ENCODE measurements at regions not wholly inside any gene's neighbourhood (a gene's known extent, or its start where the extent isn't known, plus 50 kb on each side); places are given as distances from the start of the nearest gene placed in this dataset.
"Not testable (repeated sequence)": the region's sequence is repeated elsewhere in the genome, so short reads cannot be mapped to it uniquely, and the experiment has no call there.

- DNase-seq: no peak
Measured at GRCh38 chr9:38342532-38342931, 50.0 kb upstream of the ALDH1B1 start.

DNA sequence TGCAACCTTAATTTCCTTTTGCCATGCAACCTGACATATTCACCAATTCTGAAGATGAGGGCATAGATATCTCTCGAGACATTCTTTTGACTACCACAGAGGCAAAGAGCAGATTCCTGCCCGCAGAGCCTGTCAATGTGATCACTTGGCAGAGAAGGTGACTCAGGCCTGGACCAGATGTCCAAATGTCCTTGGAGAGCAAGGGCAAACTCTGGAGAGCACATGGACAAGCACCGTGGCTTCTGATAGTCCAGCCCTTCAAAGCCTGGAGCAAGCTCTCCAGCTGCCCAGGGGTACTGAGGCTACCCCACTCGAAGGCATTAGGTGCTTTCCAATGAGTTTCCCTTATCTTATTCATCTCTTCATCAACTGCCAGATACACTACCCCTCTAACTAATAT lies 50.4 kb upstream of the ALDH1B1 start:
- no peak for DNase-seq

- DNase-seq: no peak
Measured at GRCh38 chr9:38339496-38339895, 53.0 kb upstream of the ALDH1B1 start.

DNA sequence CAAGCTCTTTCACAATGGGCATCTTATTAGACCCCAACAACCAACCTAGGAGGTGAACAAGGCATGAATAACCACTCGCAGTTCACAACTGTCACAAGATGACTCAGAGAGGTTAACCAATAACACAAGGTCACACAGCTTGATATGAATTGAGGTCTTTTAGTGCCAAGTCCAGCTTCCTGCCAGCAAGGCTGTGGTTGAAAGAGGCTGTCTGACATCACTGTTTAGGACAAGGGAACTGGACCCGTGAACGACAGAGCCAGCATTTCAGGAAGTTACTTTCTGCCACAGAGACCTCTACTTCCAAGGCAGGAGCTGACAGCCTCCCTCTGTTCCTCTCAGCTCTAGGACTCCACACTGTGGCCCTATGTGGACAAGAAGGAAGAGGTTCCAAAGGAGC lies 53.4 kb upstream of the ALDH1B1 start:
- no peak for DNase-seq

DNA sequence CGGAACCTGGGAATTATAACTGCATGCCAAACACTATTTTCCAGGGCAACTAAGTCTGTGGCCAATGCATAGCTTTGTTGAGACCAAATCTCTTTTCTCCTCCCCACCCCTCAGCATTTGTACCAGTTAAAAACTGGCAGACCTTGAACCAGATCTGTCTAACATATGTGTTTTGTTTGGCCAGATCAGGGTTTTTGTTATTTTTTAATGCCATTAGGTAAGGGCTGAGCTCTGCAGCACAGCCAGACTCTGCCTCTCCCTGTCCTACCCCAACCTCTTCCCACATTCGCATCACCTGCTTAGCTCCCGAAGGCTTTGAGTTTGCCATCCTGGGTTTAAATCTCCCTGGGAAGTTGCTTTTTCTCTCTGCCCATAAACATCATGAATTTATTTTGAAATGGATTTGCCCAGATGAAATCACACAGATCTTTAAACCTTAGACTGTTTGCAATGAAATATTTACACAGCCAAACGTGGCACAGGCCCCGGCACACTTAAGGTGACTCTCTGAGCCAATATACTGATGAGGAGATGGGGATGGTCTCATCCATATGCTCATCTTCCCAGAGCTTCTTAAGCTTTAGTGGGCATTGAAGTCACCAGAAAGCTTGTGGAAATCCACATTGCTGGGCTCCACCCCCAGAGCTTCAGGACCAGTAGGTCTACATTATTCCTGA lies 54.0 kb upstream of the ALDH1B1 start:
- DNase-seq: no peak

GRCh38 chr9:38337706-38338264 lies 54.7 kb upstream of the ALDH1B1 start:
- no peak for DNase-seq

DNA sequence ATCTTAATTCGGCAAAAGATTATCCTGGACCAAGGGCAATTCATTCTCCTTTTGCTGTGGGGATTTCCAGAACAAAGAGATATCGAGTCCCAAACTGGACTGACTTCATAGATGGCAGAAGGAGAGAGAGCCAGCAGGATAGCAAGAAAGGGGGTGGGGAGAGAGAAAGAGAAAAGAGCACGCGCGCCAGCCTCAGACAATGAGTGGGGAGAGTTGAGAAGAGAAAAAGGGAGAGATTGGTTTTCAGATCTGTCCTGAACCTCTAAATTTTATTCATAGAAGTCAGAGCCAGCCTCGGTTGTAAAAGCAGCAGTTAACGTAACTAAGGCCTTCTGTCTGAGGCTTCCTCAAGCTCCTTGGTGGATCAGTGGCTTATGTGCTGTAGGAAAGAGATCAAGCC lies 55.3 kb upstream of the ALDH1B1 start:
- DNase-seq: no peak

DNA sequence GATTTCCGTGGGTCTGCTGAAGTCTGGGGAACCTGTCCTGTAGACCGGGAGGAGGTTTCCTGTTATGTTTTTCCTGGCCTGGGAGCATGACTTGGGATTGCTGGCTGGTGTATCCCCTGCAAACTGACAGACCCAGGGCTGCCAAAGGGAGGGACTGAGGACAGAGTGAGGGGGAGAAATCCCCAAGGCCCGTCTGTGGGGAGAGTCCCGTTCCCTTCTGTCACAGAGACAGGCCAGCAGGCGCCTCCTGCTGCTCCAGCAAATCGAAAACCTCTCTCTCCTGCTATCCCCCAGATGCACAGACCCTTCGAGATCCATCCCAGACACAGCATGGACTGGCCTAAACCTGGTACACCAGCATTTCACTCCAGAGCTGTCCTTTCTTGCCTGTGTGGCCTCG lies 56.2 kb upstream of the ALDH1B1 start:
- DNase-seq: no peak

DNA sequence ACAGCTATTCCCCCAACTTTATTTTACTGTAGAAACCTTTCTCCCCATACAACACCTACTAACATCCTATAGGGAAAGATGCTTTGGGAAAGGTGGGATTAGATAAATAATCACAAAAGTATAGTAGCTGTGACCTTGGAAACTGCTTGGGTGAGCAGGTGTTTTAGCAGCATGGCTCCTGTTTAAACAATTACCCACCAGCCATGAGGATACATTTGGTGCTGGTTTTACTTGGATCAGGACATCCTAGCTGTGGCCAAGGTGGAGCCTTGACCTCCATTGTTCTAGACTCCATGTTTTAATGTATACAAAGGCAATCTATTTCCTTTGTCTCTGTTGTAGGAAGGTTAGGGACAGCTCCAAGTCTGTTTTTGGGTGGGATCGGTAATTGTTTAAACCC lies 56.8 kb upstream of the ALDH1B1 start:
- DNase-seq: no peak

GRCh38 chr9:38334234-38334633 lies 58.3 kb upstream of the ALDH1B1 start:
- no peak for DNase-seq

DNA sequence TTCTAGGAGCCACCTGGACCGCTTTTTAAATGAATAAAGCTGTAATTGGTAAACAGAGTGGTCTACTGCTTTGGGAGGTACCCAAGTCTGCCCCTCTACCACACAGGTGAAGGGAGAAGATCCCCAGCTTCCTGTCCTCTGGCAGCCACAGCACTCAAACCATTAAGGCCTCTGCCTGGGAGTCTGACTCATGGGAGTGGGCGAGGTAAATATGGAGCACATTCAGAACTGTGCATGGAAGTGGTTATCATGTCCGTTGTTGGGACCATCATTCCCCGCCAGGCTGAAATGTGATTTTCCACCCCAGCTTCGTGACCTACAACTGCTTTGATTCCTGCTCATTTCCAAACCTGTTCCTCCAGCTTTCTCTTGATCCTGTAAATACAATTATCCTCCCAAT lies 59.5 kb upstream of the ALDH1B1 start:
- no peak for DNase-seq

- no peak for DNase-seq
Measured at GRCh38 chr9:38332625-38333024, 59.9 kb upstream of the ALDH1B1 start.

DNA sequence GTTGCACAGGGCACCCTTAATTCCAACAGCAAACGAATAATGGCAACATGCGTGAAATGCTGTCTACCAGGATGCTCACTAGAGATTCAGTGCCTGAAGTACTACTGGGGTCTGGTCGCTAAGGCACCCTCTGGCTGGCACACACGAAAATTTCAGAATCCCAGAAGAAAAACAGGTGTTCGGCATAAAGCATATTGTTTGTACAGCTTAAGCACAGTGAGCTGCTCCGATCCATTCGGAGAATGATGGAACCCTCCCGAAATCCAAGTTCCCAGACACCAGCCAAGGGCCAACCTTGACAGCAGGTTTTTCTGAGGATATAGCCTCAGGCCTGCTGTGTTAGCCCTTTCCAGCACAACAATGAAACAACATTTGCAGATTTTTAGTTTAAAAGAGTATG lies 61.4 kb upstream of the ALDH1B1 start:
- DNase-seq: no peak

- no peak for DNase-seq
Measured at GRCh38 chr9:38329968-38330367, 62.5 kb upstream of the ALDH1B1 start.

DNA sequence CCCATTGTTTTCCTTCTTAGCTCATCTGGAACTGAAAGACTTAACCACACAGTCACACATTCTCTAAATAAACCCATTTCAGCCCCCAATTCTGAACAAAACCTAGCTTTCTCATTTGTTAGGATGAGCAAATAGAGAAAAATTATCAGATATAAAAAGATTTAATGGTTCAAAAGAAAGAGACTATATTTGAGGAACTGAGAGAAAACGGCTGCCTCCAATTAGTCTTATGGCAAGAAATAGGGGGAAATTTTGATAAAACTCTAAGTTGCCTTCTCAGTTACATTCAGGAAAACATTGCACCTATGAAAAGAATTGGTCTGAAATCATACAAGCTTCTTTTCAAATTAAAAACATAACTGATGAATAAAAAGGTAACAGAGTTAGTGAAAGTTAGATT lies 63.7 kb upstream of the ALDH1B1 start:
- no peak for DNase-seq

- DNase-seq: no peak
Measured at GRCh38 chr9:38326122-38326521, 66.4 kb upstream of the ALDH1B1 start.

- not testable (repeated sequence) for DNase-seq
Measured at GRCh38 chr9:38324213-38324612, 68.3 kb upstream of the ALDH1B1 start.

DNA sequence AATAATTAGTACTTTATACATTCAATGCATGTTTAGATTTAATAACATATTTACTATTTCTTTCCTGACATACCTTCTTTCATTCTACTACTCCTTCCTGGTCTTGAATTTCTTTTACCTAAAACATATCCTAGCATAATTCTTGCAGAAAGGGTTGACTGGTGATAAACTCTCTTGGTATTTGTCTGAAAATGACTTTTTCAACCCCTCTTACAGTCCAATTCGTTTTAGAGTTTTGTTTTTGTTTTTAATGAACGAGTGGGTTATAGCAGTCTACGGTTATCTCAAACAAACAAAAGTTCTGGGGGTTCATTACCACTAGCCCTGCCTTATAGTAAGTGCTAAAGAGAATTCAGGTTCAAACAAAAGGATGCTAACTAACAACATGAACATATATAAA lies 69.6 kb upstream of the ALDH1B1 start:
- no peak for DNase-seq

GRCh38 chr9:38319496-38320173 lies 72.9 kb upstream of the ALDH1B1 start:
- no peak for DNase-seq

DNA sequence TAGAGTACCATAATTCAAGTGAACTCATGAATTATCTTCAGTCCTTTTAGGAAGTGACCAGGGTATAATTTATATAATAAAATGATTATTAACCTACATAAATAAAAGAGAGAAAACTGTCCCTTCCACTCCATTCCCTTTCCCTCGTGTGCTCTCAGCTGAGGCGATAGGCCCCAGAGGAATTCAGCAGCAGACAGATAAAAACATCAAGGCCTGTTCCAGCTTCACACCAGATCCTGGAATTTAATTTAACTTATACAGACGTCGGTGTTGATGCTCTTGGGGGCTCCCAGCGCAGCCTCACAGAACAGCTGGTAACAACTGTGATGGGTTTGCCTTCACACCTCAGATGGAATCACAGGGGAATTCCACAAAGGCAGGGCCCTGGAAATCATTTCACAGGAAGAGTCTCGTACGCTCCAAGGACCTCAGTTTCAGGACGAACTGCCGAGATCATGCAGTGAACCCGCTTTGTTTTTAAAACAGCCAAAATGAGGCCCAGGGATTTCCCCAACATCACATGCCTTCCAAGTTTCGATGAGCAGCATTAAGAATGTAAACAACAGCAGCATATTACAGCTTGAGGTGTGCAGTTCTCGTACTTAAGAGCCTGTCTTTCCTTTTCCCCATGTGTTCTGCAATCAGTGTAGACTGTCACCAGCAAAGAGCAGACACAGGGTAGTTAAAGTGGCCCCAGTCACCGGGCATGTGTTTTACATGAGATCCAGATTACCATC lies 73.6 kb upstream of the ALDH1B1 start:
- no peak for DNase-seq

GRCh38 chr9:38316166-38316780 lies 76.2 kb upstream of the ALDH1B1 start:
- DNase-seq: no peak

DNA sequence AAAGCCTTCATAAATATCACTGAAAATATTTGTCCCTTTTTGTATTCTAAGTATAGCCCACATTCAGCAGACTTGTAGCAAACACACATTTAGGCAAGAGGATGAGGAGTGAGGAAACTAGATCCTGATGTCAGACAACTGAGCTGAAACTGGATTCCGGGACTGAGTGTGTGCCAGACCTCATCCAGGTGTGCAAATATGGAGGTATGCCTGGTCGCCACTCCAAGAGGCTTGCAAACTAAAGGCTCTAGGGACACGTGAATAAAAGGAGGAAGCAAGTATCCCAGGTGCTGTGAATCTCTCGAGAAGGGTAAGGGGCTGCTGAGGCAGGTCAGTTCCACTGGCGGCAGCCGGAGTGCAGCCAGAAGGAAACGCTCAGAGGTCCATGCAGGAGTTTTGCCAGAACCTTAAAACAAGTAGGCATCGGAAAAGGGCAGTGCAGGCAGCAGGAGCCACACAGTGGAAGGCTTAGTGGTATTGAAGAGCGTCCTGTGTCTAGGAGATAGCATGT lies 77.4 kb upstream of the ALDH1B1 start:
- peak; percentile 4 for DNase-seq

DNA sequence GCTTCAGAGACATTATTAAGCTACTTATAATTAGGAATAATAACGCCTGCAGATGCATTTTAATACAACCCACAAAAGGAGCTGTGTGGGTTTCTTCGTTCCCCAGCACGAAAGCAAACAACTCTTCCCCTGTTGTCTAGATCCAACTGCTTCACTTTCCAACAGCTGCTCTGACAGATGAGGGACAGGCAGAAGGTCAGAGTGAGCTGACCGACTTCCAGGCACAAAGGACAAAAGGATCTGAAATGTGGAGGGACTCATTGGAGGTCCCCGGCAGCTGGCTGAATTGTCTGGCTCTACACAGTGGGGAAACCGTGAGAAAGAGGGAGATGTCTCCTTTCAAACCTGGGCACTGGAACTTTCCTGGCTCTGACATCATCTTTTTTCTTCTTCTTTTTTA lies 79.1 kb upstream of the ALDH1B1 start:
- no peak for DNase-seq

Data from NCI-H1105 (cell line).